Calu3 (cell line): ENCODE measurements at regions not wholly inside any gene's neighbourhood (a gene's known extent, or its start where the extent isn't known, plus 50 kb on each side); places are given as distances from the start of the nearest gene placed in this dataset.

Experiments
- BruUV-seq: library from RNA; stranded (reverse); fragments of 400-500 nt; replicated peaks from 2 replicates; lab custom pipeline; 2021; lab: Mats Ljungman, UMichigan
- CTCF ChIA-PET: fragments of 300-600 bp; sonication (Branson Sonifier 250); formaldehyde crosslinking; loops from one replicate; lab custom pipeline; 2022; ENCODE audit warnings: antibody characterized with exemption; lab: Charles Lee
- DNase-seq: peaks from one replicate; pipeline ENCODE4 v3.0.0; 2022
- H3K27ac Mint-ChIP-seq: one replicate; pipeline ENCODE4 v1.8.0; 2022; ENCODE audit warnings: mixed read lengths; ENCODE audit not compliant: unreplicated experiment
- H3K27me3 Mint-ChIP-seq: one replicate; pipeline ENCODE4 v1.8.0; 2022; ENCODE audit warnings: mixed read lengths; ENCODE audit not compliant: unreplicated experiment
- H3K36me3 Mint-ChIP-seq: one replicate; pipeline ENCODE4 v1.8.0; 2022; ENCODE audit warnings: mild to moderate bottlenecking, moderate library complexity, mixed read lengths; ENCODE audit not compliant: insufficient read depth, unreplicated experiment
- H3K4me1 Mint-ChIP-seq: one replicate; pipeline ENCODE4 v1.8.0; 2022; ENCODE audit warnings: mild to moderate bottlenecking, low read depth, mixed read lengths; ENCODE audit not compliant: unreplicated experiment
- H3K4me3 Mint-ChIP-seq: one replicate; pipeline ENCODE4 v1.8.0; 2022; ENCODE audit warnings: mild to moderate bottlenecking, low read depth, moderate library complexity, mixed read lengths; ENCODE audit not compliant: unreplicated experiment
- H3K9me3 Mint-ChIP-seq: one replicate; pipeline ENCODE4 v1.8.0; 2022; ENCODE audit warnings: low read depth, mixed read lengths; ENCODE audit not compliant: unreplicated experiment
- intact Hi-C: fragments of 100-400 bp; cut with micrococcal nuclease; formaldehyde crosslinking; loops from one replicate; pipeline ENCODE4 v1.10.0; 2022; ENCODE audit not compliant: unreplicated experiment
- TF ChIP-seq, protein P1 (sequence below): fragments of 200-600 bp; IDR thresholded peaks from one replicate; pipeline ENCODE4 v1.8.0; 2022; ENCODE audit warnings: antibody characterized with exemption; ENCODE audit not compliant: unreplicated experiment

DNA sequence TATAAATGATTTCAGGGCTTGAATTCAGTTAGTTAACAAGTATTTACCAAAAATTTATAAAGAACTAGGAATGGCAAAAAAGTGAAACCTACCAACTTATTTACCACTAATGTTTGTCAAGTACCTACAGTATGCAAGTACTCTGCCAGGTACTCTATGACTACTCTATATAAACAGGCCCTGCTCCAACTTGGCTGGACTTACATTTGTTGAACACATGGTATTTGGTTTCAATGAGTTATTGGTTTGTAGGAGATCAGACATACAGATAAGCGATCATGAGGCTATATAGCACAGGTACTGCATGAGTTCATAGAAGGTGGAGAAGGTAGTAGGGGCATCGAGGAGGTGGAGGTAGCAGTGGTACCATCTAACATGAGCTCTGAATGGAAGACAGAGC, 159.9 kb upstream of the PDGFD start:
- no TSS peak for BruUV-seq
- intact Hi-C loops, result no loop called here
- DNase-seq, result no peak
- Mint-ChIP-seq H3K27me3 (no peaks in the 10 kb centered on the region), H3K36me3 (no peaks in the 10 kb centered on the region), H3K9me3 (no peaks in the 10 kb centered on the region), H3K27ac (no peak overlapping the region), H3K4me3 (no peak overlapping the region), H3K4me1 (no peaks in the 10 kb centered on the region)
- TF ChIP-seq, protein P1, sequence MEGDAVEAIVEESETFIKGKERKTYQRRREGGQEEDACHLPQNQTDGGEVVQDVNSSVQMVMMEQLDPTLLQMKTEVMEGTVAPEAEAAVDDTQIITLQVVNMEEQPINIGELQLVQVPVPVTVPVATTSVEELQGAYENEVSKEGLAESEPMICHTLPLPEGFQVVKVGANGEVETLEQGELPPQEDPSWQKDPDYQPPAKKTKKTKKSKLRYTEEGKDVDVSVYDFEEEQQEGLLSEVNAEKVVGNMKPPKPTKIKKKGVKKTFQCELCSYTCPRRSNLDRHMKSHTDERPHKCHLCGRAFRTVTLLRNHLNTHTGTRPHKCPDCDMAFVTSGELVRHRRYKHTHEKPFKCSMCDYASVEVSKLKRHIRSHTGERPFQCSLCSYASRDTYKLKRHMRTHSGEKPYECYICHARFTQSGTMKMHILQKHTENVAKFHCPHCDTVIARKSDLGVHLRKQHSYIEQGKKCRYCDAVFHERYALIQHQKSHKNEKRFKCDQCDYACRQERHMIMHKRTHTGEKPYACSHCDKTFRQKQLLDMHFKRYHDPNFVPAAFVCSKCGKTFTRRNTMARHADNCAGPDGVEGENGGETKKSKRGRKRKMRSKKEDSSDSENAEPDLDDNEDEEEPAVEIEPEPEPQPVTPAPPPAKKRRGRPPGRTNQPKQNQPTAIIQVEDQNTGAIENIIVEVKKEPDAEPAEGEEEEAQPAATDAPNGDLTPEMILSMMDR, result no peak
- CTCF ChIA-PET, result no interaction called here

DNA sequence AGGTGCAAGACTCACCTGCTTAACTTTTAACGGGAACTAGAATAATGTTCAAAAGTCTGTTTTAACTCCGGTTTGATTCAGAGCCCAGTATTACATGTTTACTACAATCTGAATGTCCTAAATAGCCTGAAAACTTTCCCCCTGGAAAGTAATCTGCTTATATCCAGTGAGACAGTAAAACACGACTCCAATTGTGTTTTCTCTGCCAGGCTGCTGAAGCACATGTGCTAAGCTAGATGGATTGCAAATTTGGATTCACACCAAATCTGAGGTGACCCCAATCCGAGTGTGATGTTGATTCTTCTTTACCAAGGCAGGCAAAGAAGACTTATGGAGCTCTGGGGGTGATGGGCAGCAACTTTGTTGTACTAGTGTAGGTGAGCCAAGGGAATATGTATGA, 158.7 kb upstream of the PDGFD start:
- Mint-ChIP-seq H3K4me3 (no peak overlapping the region), H3K4me1 (no peaks in the 10 kb centered on the region), H3K27me3 (no peaks in the 10 kb centered on the region), H3K27ac (no peak overlapping the region), H3K36me3 (no peaks in the 10 kb centered on the region), H3K9me3 (no peaks in the 10 kb centered on the region)
- no peak for DNase-seq
- intact Hi-C loops, result no loop called here
- TF ChIP-seq, protein P1, result no peak
- CTCF ChIA-PET, result no interaction called here
- no TSS peak for BruUV-seq

DNA sequence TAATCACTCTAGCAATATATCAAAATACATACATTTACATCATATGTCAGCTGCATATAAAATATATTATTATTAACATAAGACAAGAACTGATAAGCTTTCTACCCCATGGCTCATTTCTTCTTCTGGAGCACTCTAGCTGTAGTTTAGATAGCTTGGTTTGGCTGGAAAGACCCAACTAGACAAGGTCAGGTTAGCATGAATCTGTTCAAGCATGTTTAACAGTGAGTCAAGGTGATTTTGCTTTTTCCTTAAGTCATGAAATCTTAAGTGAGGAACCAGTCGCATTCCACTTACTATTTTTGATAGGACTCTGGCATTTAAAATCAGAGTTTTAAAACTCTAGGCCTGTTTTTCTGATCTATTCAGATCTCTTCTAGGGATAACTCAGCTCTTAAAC, 157.0 kb upstream of the PDGFD start:
- no peaks in the 10 kb centered on the region for H3K9me3 Mint-ChIP-seq
- no peaks in the 10 kb centered on the region for H3K27me3 Mint-ChIP-seq
- H3K4me1 Mint-ChIP-seq, result no peaks in the 10 kb centered on the region
- DNase-seq, result no peak
- H3K36me3 Mint-ChIP-seq, result no peaks in the 10 kb centered on the region
- TF ChIP-seq, protein P1, result no peak
- H3K27ac Mint-ChIP-seq, result no peak overlapping the region
- CTCF ChIA-PET, result no interaction called here
- BruUV-seq, result no TSS peak
- no peak overlapping the region for H3K4me3 Mint-ChIP-seq
- intact Hi-C loops, result no loop called here

DNA sequence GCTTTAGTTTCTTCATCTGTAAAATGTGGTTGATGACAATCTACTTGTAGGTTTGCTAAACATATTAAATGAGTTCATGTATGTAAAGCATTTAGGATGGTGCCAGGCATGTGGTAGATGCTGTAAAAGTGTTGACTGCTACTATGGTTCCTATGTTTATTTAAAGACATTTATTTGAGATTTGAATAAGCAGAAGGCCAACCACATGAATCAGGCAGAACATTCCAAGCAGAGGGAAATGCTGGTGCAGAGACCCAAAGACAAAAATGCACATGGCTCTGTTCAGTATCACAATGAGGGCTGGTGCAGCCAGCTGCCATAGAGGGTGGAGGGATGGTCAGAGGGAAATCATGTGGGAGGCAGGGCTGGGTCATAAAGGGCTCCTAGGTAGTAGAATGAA, 156.2 kb upstream of the PDGFD start:
- H3K4me3 Mint-ChIP-seq, result no peak overlapping the region
- no peak for DNase-seq
- CTCF ChIA-PET, result no interaction called here

More for the DNA sequence above, 156.2 kb upstream of the PDGFD start:
- Mint-ChIP-seq H3K4me1 (no peaks in the 10 kb centered on the region), H3K9me3 (no peaks in the 10 kb centered on the region), H3K36me3 (no peaks in the 10 kb centered on the region), H3K27me3 (no peaks in the 10 kb centered on the region), H3K27ac (no peak overlapping the region)
- no TSS peak for BruUV-seq
- intact Hi-C loops, result no loop called here
- TF ChIP-seq, protein P1, result no peak
